Keratinocyte (primary cell): ENCODE measurements at regions not wholly inside any gene's neighbourhood (a gene's known extent, or its start where the extent isn't known, plus 50 kb on each side); places are given as distances from the start of the nearest gene placed in this dataset.
"Not testable (repeated sequence)": the region's sequence is repeated elsewhere in the genome, so short reads cannot be mapped to it uniquely, and the experiment has no call there.

Experiments used
- CTCF ChIP-seq, 3 experiments: IDR thresholded peaks in 1 of 3; conservative IDR thresholded peaks in 1 of 3; optimal IDR thresholded peaks in 1 of 3; 2 replicates in 2 of 3; 3 replicates in 1 of 3; pipeline versions ENCODE3 to v1.5.1; 2011; ENCODE audit warnings: low read length in 3 of 3, mild to moderate bottlenecking in 3 of 3, moderate library complexity in 2 of 3, control low read depth in 1 of 3, inconsistent platforms in 1 of 3; ENCODE audit not compliant: insufficient read depth in 2 of 3; ENCODE audit errors: extremely low read depth in 1 of 3
- EZH2 ChIP-seq: IDR thresholded peaks from one replicate; pipeline ENCODE4 v1.6.1; 2012; ENCODE audit warnings: inconsistent platforms, mild to moderate bottlenecking, low read length, moderate library complexity

- TF ChIP-seq CTCF (optimal IDR thresholded peaks at IDR 0.05 in 1 of 3, IDR thresholded peaks at IDR 0.05 in 1 of 3, conservative IDR thresholded peaks at IDR 0.05 in 1 of 3; ENCODE audit: extremely low read depth in 1 of 3, insufficient read depth in 2 of 3, low read length in 3 of 3); EZH2: not testable (repeated sequence)
These were observed 143.4 kb downstream of the PPIAL4A start for GRCh38 chr1:121032878-121033494.
